Natural killer cell (primary cell): ENCODE measurements at regions not wholly inside any gene's neighbourhood (a gene's known extent, or its start where the extent isn't known, plus 50 kb on each side); places are given as distances from the start of the nearest gene placed in this dataset.

ENCODE experiments used
- ATAC-seq, 3 donors: fragments of 150-1000 bp in 2 of 3; fragments of 200-7000 bp in 1 of 3; cut with Tn5 transposase; 1 replicate in 1 of 3; 2 replicates in 2 of 3; pipeline ENCODE4 v1.10.0; 2021; ENCODE audit warnings: mild to moderate bottlenecking in 2 of 3, moderate library complexity in 2 of 3
- DNase-seq, 2 donors: peaks; one replicate each; pipeline versions ENCODE4 v3.0.0 to v3.0.0-alpha.2; 2013 to 2021; ENCODE audit warnings: mixed read lengths in 1 of 2
- H3K27ac ChIP-seq: one replicate; pipeline ENCODE4 v1.5.1; 2013; ENCODE audit warnings: mild to moderate bottlenecking, low read length
- H3K27me3 ChIP-seq: one replicate; pipeline ENCODE4 v1.6.1; 2013; ENCODE audit warnings: low read length; ENCODE audit not compliant: control insufficient read depth, insufficient read depth
- H3K36me3 ChIP-seq: one replicate; pipeline ENCODE4 v1.6.1; 2013; ENCODE audit warnings: low read length; ENCODE audit not compliant: control insufficient read depth, insufficient read depth
- H3K4me1 ChIP-seq: one replicate; pipeline ENCODE4 v1.6.1; 2013; ENCODE audit warnings: low read length; ENCODE audit not compliant: control insufficient read depth, insufficient read depth
- H3K4me3 ChIP-seq: one replicate; pipeline ENCODE4 v1.5.1; 2013; ENCODE audit warnings: low read length
- H3K9me3 ChIP-seq: one replicate; pipeline ENCODE4 v1.6.1; 2013; ENCODE audit warnings: low read length; ENCODE audit not compliant: control insufficient read depth, insufficient read depth
- H3K27ac Mint-ChIP-seq, 2 donors: one replicate each; pipeline ENCODE4 v1.8.0; 2022; ENCODE audit warnings: mild to moderate bottlenecking in 2 of 2, mixed read lengths in 2 of 2, moderate library complexity in 1 of 2
- H3K27me3 Mint-ChIP-seq, 2 donors: one replicate each; pipeline ENCODE4 v1.8.0; 2022; ENCODE audit warnings: low read depth in 2 of 2, mixed read lengths in 2 of 2
- H3K36me3 Mint-ChIP-seq: one replicate; pipeline ENCODE4 v1.8.0; 2022; ENCODE audit warnings: mixed read lengths
- H3K4me1 Mint-ChIP-seq, 2 donors: one replicate each; pipeline ENCODE4 v1.8.0; 2022; ENCODE audit warnings: mixed read lengths in 2 of 2
- H3K4me3 Mint-ChIP-seq: one replicate; pipeline ENCODE4 v1.8.0; 2022; ENCODE audit warnings: mild to moderate bottlenecking, moderate library complexity, mixed read lengths
- H3K9me3 Mint-ChIP-seq, 2 donors: one replicate each; pipeline ENCODE4 v1.8.0; 2022; ENCODE audit warnings: mixed read lengths in 2 of 2
- CTCF ChIP-seq: fragments of 200-600 bp; IDR thresholded peaks from one replicate; pipeline ENCODE4 v1.8.0; 2022; ENCODE audit warnings: antibody characterized with exemption
- WGBS: methylation state at CpG from one replicate; pipeline ENCODE4 v1.1.7; 2013; ENCODE audit warnings: missing lambda C conversion rate; ENCODE audit not compliant: insufficient coverage; 5-methylcytosine and 5-hydroxymethylcytosine counted together
- intact Hi-C: fragments of 100-400 bp; cut with micrococcal nuclease; formaldehyde crosslinking; loops from one replicate; pipeline ENCODE4 v1.14.2; 2022

DNA sequence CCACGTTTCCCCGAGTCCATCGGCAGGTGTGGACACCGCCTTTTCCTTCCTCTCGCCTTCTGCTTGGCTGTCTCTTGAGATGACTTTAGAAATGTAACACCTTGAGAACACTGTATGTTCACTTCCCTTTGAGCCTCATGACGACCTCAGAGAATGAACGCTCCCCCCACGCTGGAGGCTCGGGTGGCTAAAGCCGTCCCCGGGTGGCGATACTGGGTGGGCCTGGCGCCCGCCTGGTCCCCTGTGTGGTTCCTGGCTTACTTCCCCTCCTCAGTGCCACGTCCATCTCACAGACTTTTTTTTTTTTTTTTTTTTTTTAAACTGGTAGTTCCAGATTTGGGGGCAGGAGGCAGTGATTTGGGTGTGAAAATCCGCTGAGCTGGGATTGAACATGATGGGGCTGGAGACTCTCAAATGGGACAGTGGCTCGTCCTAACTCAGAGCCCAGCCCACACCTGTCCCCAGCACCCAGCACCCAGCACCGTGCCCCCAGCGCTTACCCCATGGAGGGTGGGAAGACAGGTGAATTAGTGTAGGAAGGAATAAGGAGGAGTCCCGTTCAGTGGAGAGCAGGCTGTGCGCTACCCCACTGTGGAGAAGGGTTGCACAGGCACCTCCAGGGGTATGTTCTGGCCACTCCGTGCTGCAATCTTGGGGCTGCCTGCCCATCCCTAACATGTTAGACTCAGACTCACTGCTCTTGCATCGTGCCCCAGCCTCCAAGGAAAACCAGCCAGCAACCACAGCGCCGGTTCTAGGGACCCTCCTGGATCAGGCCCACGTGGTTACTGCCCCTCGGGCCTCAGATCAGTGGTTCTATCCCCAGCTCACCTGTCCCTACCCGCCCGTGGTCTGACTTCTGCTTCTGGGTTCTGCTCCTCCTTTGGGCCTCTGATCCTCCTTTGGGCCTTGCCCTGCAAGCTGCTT lies 174.0 kb downstream of the ASB1 start:
- 87% methylated on average over 27 of the region's 29 CpGs for WGBS
- intact Hi-C loops: no loop called here

GRCh38 chr2:238601433-238602222 lies 174.9 kb downstream of the ASB1 start:
- Mint-ChIP-seq H3K36me3 (no peaks in the 10 kb centered on the region), H3K9me3 (peaks cover 2 to 5% of the 10 kb centered on the region in 2 donors), H3K27me3 (peaks cover 9 to 46% of the 10 kb centered on the region in 2 donors), H3K27ac (no peak overlapping the region), H3K4me1 (peaks cover 0 to 23% of the 10 kb centered on the region in 2 donors), H3K4me3 (no peak overlapping the region)
- H3K4me3 ChIP-seq: no peak overlapping the region
- no peak for ATAC-seq
- no peak overlapping the region for H3K27ac ChIP-seq
- no peaks in the 10 kb centered on the region for H3K9me3 ChIP-seq
- no peak for DNase-seq
- TF ChIP-seq CTCF: no peak
- H3K36me3 ChIP-seq: no peaks in the 10 kb centered on the region
- intact Hi-C loops: no loop called here
- H3K4me1 ChIP-seq: peaks cover 12% of the 10 kb centered on the region
- 84% methylated on average over 11 of the region's 11 CpGs for WGBS
- H3K27me3 ChIP-seq: peaks cover 4% of the 10 kb centered on the region

More for the DNA sequence above, 174.0 kb downstream of the ASB1 start:
- Histone ChIP-seq H3K9me3 (no peaks in the 10 kb centered on the region), H3K36me3 (no peaks in the 10 kb centered on the region), H3K4me3 (no peak overlapping the region), H3K27ac (no peak overlapping the region), H3K27me3 (peaks cover 4% of the 10 kb centered on the region), H3K4me1 (peaks cover 21% of the 10 kb centered on the region)
- TF ChIP-seq CTCF: no peak
- no peak for ATAC-seq
- H3K9me3 Mint-ChIP-seq: peaks cover 2 to 5% of the 10 kb centered on the region in 2 donors
- no peak overlapping the region for H3K4me3 Mint-ChIP-seq
- peaks cover 9 to 46% of the 10 kb centered on the region in 2 donors for H3K27me3 Mint-ChIP-seq
- H3K36me3 Mint-ChIP-seq: no peaks in the 10 kb centered on the region
- H3K4me1 Mint-ChIP-seq: peaks cover 0 to 29% of the 10 kb centered on the region in 2 donors
- no peak for DNase-seq
- no peak overlapping the region for H3K27ac Mint-ChIP-seq

- intact Hi-C loops: no loop called here
- H3K4me1 Mint-ChIP-seq: peaks cover 0 to 17% of the 10 kb centered on the region in 2 donors
- TF ChIP-seq CTCF: no peak
- 66% methylated on average over 5 of the region's 6 CpGs for WGBS
- Histone ChIP-seq H3K4me1 (peaks cover 5% of the 10 kb centered on the region), H3K36me3 (no peaks in the 10 kb centered on the region), H3K27me3 (peaks cover 4% of the 10 kb centered on the region), H3K9me3 (no peaks in the 10 kb centered on the region), H3K27ac (no peak overlapping the region), H3K4me3 (no peak overlapping the region)
- H3K36me3 Mint-ChIP-seq: no peaks in the 10 kb centered on the region
- no peak for ATAC-seq
- H3K4me3 Mint-ChIP-seq: no peak overlapping the region
- peaks cover 9 to 46% of the 10 kb centered on the region in 2 donors for H3K27me3 Mint-ChIP-seq
- H3K9me3 Mint-ChIP-seq: peaks cover 2 to 5% of the 10 kb centered on the region in 2 donors
- no peak for DNase-seq
- H3K27ac Mint-ChIP-seq: no peak overlapping the region
These were observed 175.7 kb downstream of the ASB1 start for GRCh38 chr2:238602223-238602960.
